Endothelial cell (in vitro differentiated cells): ENCODE measurements at regions not wholly inside any gene's neighbourhood (a gene's known extent, or its start where the extent isn't known, plus 50 kb on each side); places are given as distances from the start of the nearest gene placed in this dataset.

ENCODE experiments used
- DNase-seq: peaks from one replicate; pipeline ENCODE4 v3.0.0; 2021; ENCODE audit warnings: low spot score
- H3K27ac Mint-ChIP-seq: one replicate; pipeline ENCODE4 v1.8.0; 2021; ENCODE audit warnings: mixed read lengths, inconsistent platforms; ENCODE audit not compliant: unreplicated experiment
- H3K27me3 Mint-ChIP-seq: one replicate; pipeline ENCODE4 v1.8.0; 2021; ENCODE audit warnings: mild to moderate bottlenecking, moderate library complexity, mixed read lengths, inconsistent platforms; ENCODE audit not compliant: unreplicated experiment
- H3K36me3 Mint-ChIP-seq: one replicate; pipeline ENCODE4 v1.8.0; 2021; ENCODE audit warnings: mild to moderate bottlenecking, low read depth, mixed read lengths, inconsistent platforms; ENCODE audit not compliant: unreplicated experiment
- H3K4me1 Mint-ChIP-seq: one replicate; pipeline ENCODE4 v1.8.0; 2021; ENCODE audit warnings: mild to moderate bottlenecking, mixed read lengths, inconsistent platforms; ENCODE audit not compliant: unreplicated experiment
- H3K4me3 Mint-ChIP-seq: one replicate; pipeline ENCODE4 v1.8.0; 2021; ENCODE audit warnings: mild to moderate bottlenecking, mixed read lengths, inconsistent platforms; ENCODE audit not compliant: unreplicated experiment
- H3K9me3 Mint-ChIP-seq: one replicate; pipeline ENCODE4 v1.8.0; 2021; ENCODE audit warnings: mixed read lengths, inconsistent platforms; ENCODE audit not compliant: unreplicated experiment
- TF ChIP-seq, protein P1 (sequence below): fragments of 200-600 bp; sonication (generic); IDR thresholded peaks from one replicate; pipeline ENCODE4 v1.5.0; 2021; ENCODE audit warnings: antibody characterized with exemption; ENCODE audit not compliant: unreplicated experiment

DNA sequence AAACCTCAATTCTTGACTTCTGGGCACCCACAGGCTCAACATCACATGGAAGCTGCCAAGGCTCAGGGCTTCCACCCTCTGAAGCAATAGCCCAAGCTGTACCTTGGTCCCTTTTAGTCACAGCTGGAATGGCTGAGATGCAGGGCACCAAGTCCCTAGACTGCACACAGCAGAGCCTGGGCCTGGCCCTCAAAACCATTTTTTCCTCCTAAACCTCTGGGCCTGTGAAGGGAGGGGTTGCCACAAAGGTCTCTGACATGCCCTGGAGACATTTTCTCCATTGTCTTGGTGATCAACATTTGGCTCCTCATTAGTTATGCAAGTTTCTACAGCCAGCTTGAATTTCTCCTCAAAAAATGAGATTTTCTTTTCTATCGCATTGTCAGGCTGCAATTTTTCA lies 382.7 kb upstream of the RASGEF1B start:
- H3K4me1 Mint-ChIP-seq: no peaks in the 10 kb centered on the region
- H3K36me3 Mint-ChIP-seq: peaks cover 15% of the 10 kb centered on the region
- no peak for DNase-seq
- no peak overlapping the region for H3K4me3 Mint-ChIP-seq
- H3K9me3 Mint-ChIP-seq: peaks cover 7% of the 10 kb centered on the region
- peaks cover 1% of the 10 kb centered on the region for H3K27me3 Mint-ChIP-seq
- TF ChIP-seq, protein P1, sequence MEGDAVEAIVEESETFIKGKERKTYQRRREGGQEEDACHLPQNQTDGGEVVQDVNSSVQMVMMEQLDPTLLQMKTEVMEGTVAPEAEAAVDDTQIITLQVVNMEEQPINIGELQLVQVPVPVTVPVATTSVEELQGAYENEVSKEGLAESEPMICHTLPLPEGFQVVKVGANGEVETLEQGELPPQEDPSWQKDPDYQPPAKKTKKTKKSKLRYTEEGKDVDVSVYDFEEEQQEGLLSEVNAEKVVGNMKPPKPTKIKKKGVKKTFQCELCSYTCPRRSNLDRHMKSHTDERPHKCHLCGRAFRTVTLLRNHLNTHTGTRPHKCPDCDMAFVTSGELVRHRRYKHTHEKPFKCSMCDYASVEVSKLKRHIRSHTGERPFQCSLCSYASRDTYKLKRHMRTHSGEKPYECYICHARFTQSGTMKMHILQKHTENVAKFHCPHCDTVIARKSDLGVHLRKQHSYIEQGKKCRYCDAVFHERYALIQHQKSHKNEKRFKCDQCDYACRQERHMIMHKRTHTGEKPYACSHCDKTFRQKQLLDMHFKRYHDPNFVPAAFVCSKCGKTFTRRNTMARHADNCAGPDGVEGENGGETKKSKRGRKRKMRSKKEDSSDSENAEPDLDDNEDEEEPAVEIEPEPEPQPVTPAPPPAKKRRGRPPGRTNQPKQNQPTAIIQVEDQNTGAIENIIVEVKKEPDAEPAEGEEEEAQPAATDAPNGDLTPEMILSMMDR: no peak
- H3K27ac Mint-ChIP-seq: no peak overlapping the region

DNA sequence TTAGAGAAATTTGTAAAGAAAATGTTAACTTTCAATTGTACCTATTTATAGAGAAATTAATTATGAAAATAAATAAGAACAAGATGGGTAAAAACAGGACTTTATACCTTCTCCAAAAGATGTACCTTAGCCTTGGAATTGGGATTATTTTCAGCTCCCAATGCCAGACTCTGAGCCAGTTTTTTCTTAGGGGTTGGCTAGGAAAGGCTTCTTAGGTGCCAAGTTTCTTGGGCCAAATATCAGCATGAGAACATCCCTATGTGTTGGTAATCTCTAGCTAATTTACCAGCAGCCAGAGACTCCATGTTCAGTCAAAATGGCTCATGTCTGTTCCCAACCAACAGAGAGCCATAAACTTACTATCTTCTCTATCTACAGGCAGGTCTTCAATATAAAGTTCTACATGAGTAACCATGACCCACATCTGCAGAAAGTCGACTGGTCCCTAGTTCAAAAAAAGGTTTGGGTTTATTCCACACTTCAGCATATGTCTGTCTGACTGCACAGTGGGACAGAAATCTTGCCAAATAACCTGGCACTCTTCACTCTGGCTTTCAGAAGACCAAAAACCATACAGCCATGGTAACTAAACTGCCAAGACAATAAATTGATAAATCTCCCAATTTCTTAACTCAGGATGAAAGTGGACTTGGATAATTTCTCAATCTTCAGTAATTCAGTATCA lies 380.5 kb upstream of the RASGEF1B start:
- Mint-ChIP-seq H3K4me1 (no peaks in the 10 kb centered on the region), H3K27ac (no peak overlapping the region), H3K36me3 (peaks cover 15% of the 10 kb centered on the region), H3K4me3 (no peak overlapping the region), H3K27me3 (peaks cover 1% of the 10 kb centered on the region), H3K9me3 (peaks cover 7% of the 10 kb centered on the region)
- no peak for DNase-seq
- TF ChIP-seq, protein P1: no peak

DNA sequence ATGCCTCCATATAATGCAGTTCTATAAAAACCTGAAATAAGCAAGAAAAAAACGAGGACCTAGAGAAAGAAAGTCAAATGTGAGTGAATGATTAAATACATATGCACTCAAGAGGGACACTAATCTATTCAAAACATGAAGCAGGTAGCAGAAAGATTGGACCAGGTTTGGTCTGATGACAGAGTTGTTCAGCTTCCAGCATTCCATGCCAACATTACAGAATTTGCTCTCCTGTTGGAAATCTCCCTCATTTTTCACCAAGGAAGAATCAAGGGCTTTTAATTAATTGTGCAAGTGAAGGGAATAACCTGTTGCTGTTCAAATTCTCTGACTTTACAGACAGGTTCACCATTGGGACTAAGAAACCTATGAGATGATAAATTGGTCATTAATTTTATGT lies 379.0 kb upstream of the RASGEF1B start:
- Mint-ChIP-seq H3K4me1 (no peaks in the 10 kb centered on the region), H3K27me3 (peaks cover 1% of the 10 kb centered on the region), H3K4me3 (no peak overlapping the region), H3K36me3 (peaks cover 15% of the 10 kb centered on the region), H3K9me3 (peaks cover 7% of the 10 kb centered on the region), H3K27ac (no peak overlapping the region)
- TF ChIP-seq, protein P1: no peak
- DNase-seq: no peak

DNA sequence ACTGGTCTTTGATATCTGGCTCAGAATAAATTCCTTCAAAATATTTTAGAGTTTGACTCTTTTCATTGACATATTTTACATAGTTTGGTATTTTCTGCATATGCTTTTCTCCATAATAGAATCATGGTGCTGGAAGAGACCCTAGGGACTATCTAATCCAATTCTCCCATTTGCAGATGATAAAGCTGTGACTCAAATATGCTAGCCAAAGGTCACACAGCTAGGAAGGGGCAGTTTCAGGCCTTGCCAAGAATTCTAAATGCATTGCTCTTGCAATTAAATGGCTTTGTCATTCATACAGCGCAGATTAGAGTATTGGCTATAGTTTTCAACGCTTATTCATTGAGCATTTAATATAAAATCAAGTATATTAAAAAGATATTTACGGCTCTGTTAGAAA lies 374.1 kb upstream of the RASGEF1B start:
- TF ChIP-seq, protein P1: no peak
- peaks cover 7% of the 10 kb centered on the region for H3K4me1 Mint-ChIP-seq
- H3K27me3 Mint-ChIP-seq: no peaks in the 10 kb centered on the region
- no peak for DNase-seq
- H3K36me3 Mint-ChIP-seq: no peaks in the 10 kb centered on the region
- no peak overlapping the region for H3K4me3 Mint-ChIP-seq
- no peak overlapping the region for H3K27ac Mint-ChIP-seq
- no peaks in the 10 kb centered on the region for H3K9me3 Mint-ChIP-seq

DNA sequence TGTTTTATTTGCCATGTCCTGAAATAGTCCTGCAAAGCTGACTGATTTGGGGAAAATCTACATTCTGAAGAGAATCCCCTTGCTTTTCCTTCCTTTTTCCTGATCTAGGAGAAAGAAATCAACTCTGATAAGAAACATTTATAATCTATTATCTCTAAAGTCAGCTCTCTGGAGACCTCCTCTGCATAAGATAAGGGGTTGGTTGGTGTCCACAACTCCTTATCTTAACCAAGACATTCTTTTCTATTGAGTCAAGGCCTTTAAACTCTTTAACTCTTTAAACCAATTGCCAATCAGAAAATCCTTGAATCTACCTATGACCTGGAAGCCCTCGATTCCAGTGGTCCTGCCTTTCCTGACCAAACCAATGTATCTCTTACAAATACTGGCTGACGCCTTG lies 373.6 kb upstream of the RASGEF1B start:
- DNase-seq: no peak
- no peaks in the 10 kb centered on the region for H3K9me3 Mint-ChIP-seq
- no peak overlapping the region for H3K4me3 Mint-ChIP-seq
- H3K27ac Mint-ChIP-seq: no peak overlapping the region
- peaks cover 7% of the 10 kb centered on the region for H3K4me1 Mint-ChIP-seq
- no peaks in the 10 kb centered on the region for H3K36me3 Mint-ChIP-seq
- TF ChIP-seq, protein P1: no peak
- H3K27me3 Mint-ChIP-seq: no peaks in the 10 kb centered on the region
